SK-N-SH (cell line): ENCODE measurements at regions not wholly inside any gene's neighbourhood (a gene's known extent, or its start where the extent isn't known, plus 50 kb on each side); places are given as distances from the start of the nearest gene placed in this dataset.

ENCODE experiments used
- CTCF ChIA-PET: fragments of 300-600, 350-600 bp; formaldehyde crosslinking; extraction: SDS; loops from one replicate; lab custom pipeline; 2021; lab: Yijun Ruan, JAX
- POLR2A ChIA-PET: fragments of 350-600 bp; sonication (Branson Sonifier 250); formaldehyde crosslinking; extraction: SDS; loops from one replicate; lab custom pipeline; 2020; ENCODE audit warnings: antibody characterized with exemption, inconsistent platforms; lab: Yijun Ruan, JAX
- DNase-seq: peaks from one replicate; pipeline ENCODE4 v3.0.0; 2012
- H2AFZ ChIP-seq: fragments of 200-600 bp; sonication (generic); 2 replicates; pipeline ENCODE4 v1.8.1; 2016; ENCODE audit warnings: antibody characterized with exemption, mild to moderate bottlenecking, low read depth
- H3F3A ChIP-seq: fragments of 200-600 bp; sonication (generic); replicated peaks from 2 replicates; pipeline ENCODE3; 2016; ENCODE audit warnings: antibody characterized with exemption, mild to moderate bottlenecking; ENCODE audit not compliant: insufficient read depth
- H3K27ac ChIP-seq, 2 experiments: fragments of 200-500 bp in 1 of 2; fragments of 200-600 bp in 1 of 2; sonication (Bioruptor generic) in 1 of 2; sonication (generic), shearing (Covaris generic) in 1 of 2; 2 replicates each; pipeline versions ENCODE4 v1.5.1 to v1.6.1; 2014 to 2016; ENCODE audit warnings: low read depth in 2 of 2, inconsistent platforms in 1 of 2, low read length in 1 of 2, mild to moderate bottlenecking in 1 of 2, mixed read lengths in 1 of 2
- H3K27me3 ChIP-seq: fragments of 200-600 bp; sonication (generic), shearing (Covaris generic); 2 replicates; pipeline ENCODE4 v1.6.1; 2016; ENCODE audit warnings: mixed run types; ENCODE audit not compliant: insufficient read depth
- H3K36me3 ChIP-seq, 2 experiments: fragments of 200-500 bp in 1 of 2; fragments of 200-600 bp in 1 of 2; sonication (Bioruptor generic) in 1 of 2; sonication (generic) in 1 of 2; replicated peaks in 1 of 2; 2 replicates each; pipeline versions ENCODE3 to v1.5.1; 2014 to 2016; ENCODE audit warnings: low read length in 1 of 2, mild to moderate bottlenecking in 1 of 2; ENCODE audit not compliant: insufficient read depth in 2 of 2, control insufficient read depth in 1 of 2
- H3K4me1 ChIP-seq, 2 experiments: fragments of 200-500 bp in 1 of 2; fragments of 200-600 bp in 1 of 2; sonication (Bioruptor generic) in 1 of 2; sonication (generic), shearing (Covaris generic) in 1 of 2; 2 replicates each; pipeline versions ENCODE4 v1.5.1 to v1.6.1; 2014 to 2016; ENCODE audit warnings: low read depth in 1 of 2, low read length in 1 of 2, mixed run types in 1 of 2; ENCODE audit not compliant: insufficient read depth in 2 of 2, control insufficient read depth in 1 of 2
- H3K4me2 ChIP-seq: fragments of 200-600 bp; sonication (generic), shearing (Covaris generic); 2 replicates; pipeline ENCODE4 v1.6.1; 2017; ENCODE audit warnings: mixed run types
- H3K4me3 ChIP-seq, 2 experiments: fragments of 200-500 bp in 1 of 2; fragments of 200-600 bp in 1 of 2; sonication (Bioruptor generic) in 1 of 2; sonication (generic), shearing (Covaris generic) in 1 of 2; 2 replicates each; pipeline versions ENCODE4 v1.5.1 to v1.8.1; 2014 to 2016; ENCODE audit warnings: low read depth in 2 of 2, inconsistent platforms in 1 of 2, low read length in 1 of 2, mild to moderate bottlenecking in 1 of 2, mixed read lengths in 1 of 2, moderate library complexity in 1 of 2
- H3K79me2 ChIP-seq: fragments of 200-600 bp; sonication (generic); 2 replicates; pipeline ENCODE4 v1.8.1; 2017; ENCODE audit warnings: mild to moderate bottlenecking; ENCODE audit not compliant: insufficient read depth
- H3K9ac ChIP-seq: fragments of 200-600 bp; sonication (generic); 2 replicates; pipeline ENCODE4 v1.6.1; 2017; ENCODE audit warnings: mixed run types
- H3K9me2 ChIP-seq: fragments of 200-600 bp; sonication (generic); 2 replicates; pipeline ENCODE4 v1.6.1; 2017; ENCODE audit warnings: mixed run types
- H3K9me3 ChIP-seq: fragments of 200-600 bp; sonication (generic); 2 replicates; pipeline ENCODE4 v1.6.1; 2017; ENCODE audit warnings: mixed run types, mild to moderate bottlenecking, moderate library complexity
- H4K20me1 ChIP-seq: fragments of 200-600 bp; sonication (generic); 2 replicates; pipeline ENCODE4 v1.6.1; 2017; ENCODE audit warnings: mild to moderate bottlenecking, mixed run types; ENCODE audit not compliant: insufficient read depth
- CHD2 ChIP-seq: fragments of 150-350 bp; IDR thresholded peaks from 2 replicates; pipeline ENCODE4 v1.6.1; 2018; ENCODE audit warnings: low read length; ENCODE audit not compliant: partially characterized antibody
- EP300 ChIP-seq, 2 experiments: IDR thresholded peaks; 2 replicates each; pipeline versions ENCODE4 v1.4.0 to v1.6.1; 2012; ENCODE audit warnings: borderline replicate concordance in 1 of 2, low read depth in 1 of 2, low read length in 1 of 2
- FOXJ3 ChIP-seq: sonication (generic); formaldehyde crosslinking; IDR thresholded peaks from 2 replicates; pipeline ENCODE4 v1.5.1; 2020; ENCODE audit warnings: mild to moderate bottlenecking, missing genetic modification reagents
- FOXM1 ChIP-seq: IDR thresholded peaks from 2 replicates; pipeline ENCODE4 v1.4.0; 2012; ENCODE audit warnings: low read depth, mild to moderate bottlenecking
- GABPA ChIP-seq: IDR thresholded peaks from 2 replicates; pipeline ENCODE4 v1.4.0; 2012; ENCODE audit warnings: low read depth, mild to moderate bottlenecking
- GATA2 ChIP-seq: sonication (generic); formaldehyde crosslinking; IDR thresholded peaks from 2 replicates; pipeline ENCODE4 v1.5.0; 2020; ENCODE audit warnings: mild to moderate bottlenecking, missing genetic modification reagents
- JUND ChIP-seq: IDR thresholded peaks from 2 replicates; pipeline ENCODE4 v1.4.0; 2012
- MAX ChIP-seq: IDR thresholded peaks from 2 replicates; pipeline ENCODE4 v1.4.0; 2012; ENCODE audit warnings: low read depth
- MEF2A ChIP-seq: IDR thresholded peaks from 2 replicates; pipeline ENCODE4 v1.4.0; 2012; ENCODE audit warnings: low read depth, borderline replicate concordance
- MXI1 ChIP-seq: IDR thresholded peaks from 2 replicates; pipeline ENCODE4 v1.6.1; 2012; ENCODE audit warnings: mild to moderate bottlenecking, low read depth, low read length, improper control_type of control experiment
- NFIC ChIP-seq: IDR thresholded peaks from 2 replicates; pipeline ENCODE4 v1.4.0; 2012; ENCODE audit warnings: borderline replicate concordance
- NRF1 ChIP-seq: IDR thresholded peaks from 2 replicates; pipeline ENCODE4 v1.6.1; 2012; ENCODE audit warnings: low read depth, mild to moderate bottlenecking, low read length
- POLR2AphosphoS5 ChIP-seq: IDR thresholded peaks from 2 replicates; pipeline ENCODE4 v1.6.1; 2012; ENCODE audit warnings: low read depth, low read length
- RAD21 ChIP-seq: IDR thresholded peaks from 2 replicates; pipeline ENCODE4 v1.6.1; 2012; ENCODE audit warnings: mild to moderate bottlenecking, low read length
- RCOR1 ChIP-seq: fragments of 150-350 bp; IDR thresholded peaks from 2 replicates; pipeline ENCODE4 v1.6.1; 2017; ENCODE audit warnings: antibody characterized with exemption, low read length
- RFX5 ChIP-seq: IDR thresholded peaks from 2 replicates; pipeline ENCODE4 v1.6.1; 2012; ENCODE audit warnings: mild to moderate bottlenecking, improper control_type of control experiment, low read length
- RXRA ChIP-seq: IDR thresholded peaks from 2 replicates; pipeline ENCODE4 v1.4.0; 2012; ENCODE audit warnings: low read depth, mild to moderate bottlenecking, borderline replicate concordance
- SIN3A ChIP-seq: IDR thresholded peaks from 2 replicates; pipeline ENCODE4 v1.6.1; 2012; ENCODE audit warnings: low read depth, mild to moderate bottlenecking, low read length, moderate library complexity, borderline replicate concordance
- SMC3 ChIP-seq: IDR thresholded peaks from 2 replicates; pipeline ENCODE4 v1.6.1; 2012; ENCODE audit warnings: low read depth, low read length, improper control_type of control experiment
- TAF1 ChIP-seq: IDR thresholded peaks from 2 replicates; pipeline ENCODE4 v1.6.1; 2012; ENCODE audit warnings: low read depth, mild to moderate bottlenecking, low read length, moderate library complexity, borderline replicate concordance
- TCF12 ChIP-seq: IDR thresholded peaks from 2 replicates; pipeline ENCODE4 v1.4.0; 2012
- TEAD4 ChIP-seq: IDR thresholded peaks from 2 replicates; pipeline ENCODE4 v1.4.0; 2012; ENCODE audit warnings: mild to moderate bottlenecking, borderline replicate concordance; ENCODE audit not compliant: insufficient read depth
- YY1 ChIP-seq: IDR thresholded peaks from 2 replicates; pipeline ENCODE4 v1.4.0; 2012; ENCODE audit warnings: low read depth, mild to moderate bottlenecking
- WGBS: methylation state at CpG from one replicate; pipeline ENCODE4 v1.1.6; 2017; ENCODE audit warnings: low lambda C conversion rate; 5-methylcytosine and 5-hydroxymethylcytosine counted together
- TF ChIP-seq, protein P1 (sequence below): IDR thresholded peaks from 2 replicates; pipeline ENCODE4 v1.4.0; 2012; ENCODE audit warnings: low read depth, borderline replicate concordance
- TF ChIP-seq, protein P2 (sequence below): IDR thresholded peaks from 2 replicates; pipeline ENCODE4 v1.6.1; 2012; ENCODE audit warnings: mild to moderate bottlenecking, low read depth, low read length, moderate library complexity
- TF ChIP-seq, protein P3 (sequence below): fragments of 200-600 bp; sonication (generic); IDR thresholded peaks from 2 replicates; pipeline ENCODE4 v1.6.1; 2017; ENCODE audit warnings: antibody characterized with exemption, mild to moderate bottlenecking, moderate library complexity
- TF ChIP-seq, protein P4 (sequence below): fragments of 150-350 bp; IDR thresholded peaks from 2 replicates; pipeline ENCODE4 v1.6.1; 2016; ENCODE audit warnings: mild to moderate bottlenecking, low read depth, low read length

DNA sequence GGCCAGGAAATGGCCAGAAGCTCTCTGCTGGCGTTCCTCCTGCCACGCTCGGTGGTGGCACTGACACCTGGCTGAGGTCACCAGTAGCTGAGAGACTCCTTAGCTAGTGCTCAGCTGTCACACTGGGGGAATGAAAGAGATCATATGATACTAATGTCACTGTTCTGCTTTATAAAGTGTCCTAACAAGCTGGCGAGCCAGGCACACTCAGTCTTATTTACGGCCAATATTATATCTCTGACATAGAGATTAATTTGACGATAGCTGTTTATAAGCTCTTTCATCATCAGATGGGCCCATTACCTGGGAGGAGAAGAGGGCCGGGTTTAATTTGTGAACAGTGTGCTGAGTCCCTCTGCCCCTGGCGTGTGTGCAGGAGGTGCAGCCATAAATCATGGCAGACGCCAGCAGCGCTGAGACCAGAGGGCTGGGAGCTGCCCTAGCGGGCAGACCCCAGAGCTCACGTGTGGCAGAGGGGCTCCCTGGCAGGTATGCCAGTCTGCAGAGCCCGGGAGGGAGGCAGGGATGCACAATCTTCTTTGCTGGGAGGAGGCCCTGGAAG, 246.5 kb downstream of the HAUS1 start:
- Histone ChIP-seq H3F3A (no peaks in the 10 kb centered on the region), H2AFZ (no peak overlapping the region), H3K9ac (no peak overlapping the region), H3K79me2 (no peaks in the 10 kb centered on the region), H3K4me3 (no peak overlapping the region), H3K9me2 (no peaks in the 10 kb centered on the region), H3K27ac (peak overlapping the region in 1 of 2 experiments; percentile 36; a peak in 1 of 4 replicates), H4K20me1 (no peaks in the 10 kb centered on the region), H3K9me3 (no peaks in the 10 kb centered on the region), H3K4me1 (peaks cover 0 to 32% of the 10 kb centered on the region in 2 experiments; a peak in 2 of 4 replicates), H3K36me3 (no peaks in the 10 kb centered on the region), H3K27me3 (no peaks in the 10 kb centered on the region), H3K4me2 (no peak overlapping the region)
- POLR2A ChIA-PET: interaction anchor here (0.8 to 3.2 kb wide), 9 partner anchors 12 to 69 kb away, joined by 3 to 11 read pairs (median 5); a partner anchor contains a TSS
- peak; percentile 66 for DNase-seq
- WGBS: 48% methylated on average over 12 of the region's 13 CpGs
- CTCF ChIA-PET: interaction anchor here (0.9 to 2.8 kb wide), 14 partner anchors 9 to 307 kb away, joined by 3 to 12 read pairs (median 6); a partner anchor contains a TSS
- TF ChIP-seq, protein P1, sequence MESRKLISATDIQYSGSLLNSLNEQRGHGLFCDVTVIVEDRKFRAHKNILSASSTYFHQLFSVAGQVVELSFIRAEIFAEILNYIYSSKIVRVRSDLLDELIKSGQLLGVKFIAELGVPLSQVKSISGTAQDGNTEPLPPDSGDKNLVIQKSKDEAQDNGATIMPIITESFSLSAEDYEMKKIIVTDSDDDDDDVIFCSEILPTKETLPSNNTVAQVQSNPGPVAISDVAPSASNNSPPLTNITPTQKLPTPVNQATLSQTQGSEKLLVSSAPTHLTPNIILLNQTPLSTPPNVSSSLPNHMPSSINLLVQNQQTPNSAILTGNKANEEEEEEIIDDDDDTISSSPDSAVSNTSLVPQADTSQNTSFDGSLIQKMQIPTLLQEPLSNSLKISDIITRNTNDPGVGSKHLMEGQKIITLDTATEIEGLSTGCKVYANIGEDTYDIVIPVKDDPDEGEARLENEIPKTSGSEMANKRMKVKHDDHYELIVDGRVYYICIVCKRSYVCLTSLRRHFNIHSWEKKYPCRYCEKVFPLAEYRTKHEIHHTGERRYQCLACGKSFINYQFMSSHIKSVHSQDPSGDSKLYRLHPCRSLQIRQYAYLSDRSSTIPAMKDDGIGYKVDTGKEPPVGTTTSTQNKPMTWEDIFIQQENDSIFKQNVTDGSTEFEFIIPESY: no peak
- no peak for TF ChIP-seq FOXM1
- TF ChIP-seq, protein P2, sequence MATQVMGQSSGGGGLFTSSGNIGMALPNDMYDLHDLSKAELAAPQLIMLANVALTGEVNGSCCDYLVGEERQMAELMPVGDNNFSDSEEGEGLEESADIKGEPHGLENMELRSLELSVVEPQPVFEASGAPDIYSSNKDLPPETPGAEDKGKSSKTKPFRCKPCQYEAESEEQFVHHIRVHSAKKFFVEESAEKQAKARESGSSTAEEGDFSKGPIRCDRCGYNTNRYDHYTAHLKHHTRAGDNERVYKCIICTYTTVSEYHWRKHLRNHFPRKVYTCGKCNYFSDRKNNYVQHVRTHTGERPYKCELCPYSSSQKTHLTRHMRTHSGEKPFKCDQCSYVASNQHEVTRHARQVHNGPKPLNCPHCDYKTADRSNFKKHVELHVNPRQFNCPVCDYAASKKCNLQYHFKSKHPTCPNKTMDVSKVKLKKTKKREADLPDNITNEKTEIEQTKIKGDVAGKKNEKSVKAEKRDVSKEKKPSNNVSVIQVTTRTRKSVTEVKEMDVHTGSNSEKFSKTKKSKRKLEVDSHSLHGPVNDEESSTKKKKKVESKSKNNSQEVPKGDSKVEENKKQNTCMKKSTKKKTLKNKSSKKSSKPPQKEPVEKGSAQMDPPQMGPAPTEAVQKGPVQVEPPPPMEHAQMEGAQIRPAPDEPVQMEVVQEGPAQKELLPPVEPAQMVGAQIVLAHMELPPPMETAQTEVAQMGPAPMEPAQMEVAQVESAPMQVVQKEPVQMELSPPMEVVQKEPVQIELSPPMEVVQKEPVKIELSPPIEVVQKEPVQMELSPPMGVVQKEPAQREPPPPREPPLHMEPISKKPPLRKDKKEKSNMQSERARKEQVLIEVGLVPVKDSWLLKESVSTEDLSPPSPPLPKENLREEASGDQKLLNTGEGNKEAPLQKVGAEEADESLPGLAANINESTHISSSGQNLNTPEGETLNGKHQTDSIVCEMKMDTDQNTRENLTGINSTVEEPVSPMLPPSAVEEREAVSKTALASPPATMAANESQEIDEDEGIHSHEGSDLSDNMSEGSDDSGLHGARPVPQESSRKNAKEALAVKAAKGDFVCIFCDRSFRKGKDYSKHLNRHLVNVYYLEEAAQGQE: no peak
- TF ChIP-seq MXI1: peak; percentile 78; the same call in 1 of the 2 replicates
- TF ChIP-seq POLR2AphosphoS5: no peak
- no peak for TF ChIP-seq RXRA
- TF ChIP-seq MAX: no peak
- TF ChIP-seq RFX5: no peak
- no peak for TF ChIP-seq YY1
- no peak for TF ChIP-seq NRF1
- TF ChIP-seq MEF2A: no peak
- no peak for TF ChIP-seq GABPA
- TF ChIP-seq SIN3A: no peak
- TF ChIP-seq TCF12: no peak
- TF ChIP-seq TAF1: no peak
- peak in 1 of 2 experiments; percentile 80; a peak in 2 of 4 replicates for TF ChIP-seq EP300 (IDR thresholded peaks at IDR 0.05; ENCODE audit: borderline replicate concordance in 1 of 2, low read depth in 1 of 2, low read length in 1 of 2)
- TF ChIP-seq, protein P3, sequence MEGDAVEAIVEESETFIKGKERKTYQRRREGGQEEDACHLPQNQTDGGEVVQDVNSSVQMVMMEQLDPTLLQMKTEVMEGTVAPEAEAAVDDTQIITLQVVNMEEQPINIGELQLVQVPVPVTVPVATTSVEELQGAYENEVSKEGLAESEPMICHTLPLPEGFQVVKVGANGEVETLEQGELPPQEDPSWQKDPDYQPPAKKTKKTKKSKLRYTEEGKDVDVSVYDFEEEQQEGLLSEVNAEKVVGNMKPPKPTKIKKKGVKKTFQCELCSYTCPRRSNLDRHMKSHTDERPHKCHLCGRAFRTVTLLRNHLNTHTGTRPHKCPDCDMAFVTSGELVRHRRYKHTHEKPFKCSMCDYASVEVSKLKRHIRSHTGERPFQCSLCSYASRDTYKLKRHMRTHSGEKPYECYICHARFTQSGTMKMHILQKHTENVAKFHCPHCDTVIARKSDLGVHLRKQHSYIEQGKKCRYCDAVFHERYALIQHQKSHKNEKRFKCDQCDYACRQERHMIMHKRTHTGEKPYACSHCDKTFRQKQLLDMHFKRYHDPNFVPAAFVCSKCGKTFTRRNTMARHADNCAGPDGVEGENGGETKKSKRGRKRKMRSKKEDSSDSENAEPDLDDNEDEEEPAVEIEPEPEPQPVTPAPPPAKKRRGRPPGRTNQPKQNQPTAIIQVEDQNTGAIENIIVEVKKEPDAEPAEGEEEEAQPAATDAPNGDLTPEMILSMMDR: no peak
- TF ChIP-seq, protein P4, sequence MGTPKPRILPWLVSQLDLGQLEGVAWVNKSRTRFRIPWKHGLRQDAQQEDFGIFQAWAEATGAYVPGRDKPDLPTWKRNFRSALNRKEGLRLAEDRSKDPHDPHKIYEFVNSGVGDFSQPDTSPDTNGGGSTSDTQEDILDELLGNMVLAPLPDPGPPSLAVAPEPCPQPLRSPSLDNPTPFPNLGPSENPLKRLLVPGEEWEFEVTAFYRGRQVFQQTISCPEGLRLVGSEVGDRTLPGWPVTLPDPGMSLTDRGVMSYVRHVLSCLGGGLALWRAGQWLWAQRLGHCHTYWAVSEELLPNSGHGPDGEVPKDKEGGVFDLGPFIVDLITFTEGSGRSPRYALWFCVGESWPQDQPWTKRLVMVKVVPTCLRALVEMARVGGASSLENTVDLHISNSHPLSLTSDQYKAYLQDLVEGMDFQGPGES: no peak
- peak; percentile 62 for TF ChIP-seq RCOR1
- peak; percentile 92 for TF ChIP-seq GATA2
- no peak for TF ChIP-seq TEAD4
- TF ChIP-seq RAD21: no peak
- TF ChIP-seq NFIC: no peak
- TF ChIP-seq JUND: no peak
- no peak for TF ChIP-seq SMC3
- TF ChIP-seq FOXJ3 (CRISPR knock-in tag): no peak
- peak; percentile 11 for TF ChIP-seq CHD2
